PC-3 (cell line): ENCODE measurements at regions not wholly inside any gene's neighbourhood (a gene's known extent, or its start where the extent isn't known, plus 50 kb on each side); places are given as distances from the start of the nearest gene placed in this dataset.
A peak's percentile ranks its signal among the peaks of the same experiment; 100 is the strongest.

ENCODE experiments used
- ATAC-seq: fragments of 200-7000 bp; cut with Tn5 transposase; 2 replicates; pipeline ENCODE4 v1.9.1; 2020; ENCODE audit warnings: mild to moderate bottlenecking, moderate library complexity
- BruUV-seq: library from RNA; stranded (reverse); fragments of 400-500 nt; replicated peaks from 2 replicates; lab custom pipeline; 2021; lab: Mats Ljungman, UMichigan
- CTCF ChIA-PET: fragments of 300-600 bp; sonication (Branson Sonifier 250); formaldehyde crosslinking; loops from one replicate; lab custom pipeline; 2022; ENCODE audit warnings: antibody characterized with exemption; lab: Charles Lee
- POLR2A ChIA-PET: fragments of 300-600 bp; sonication (Branson Sonifier 250); formaldehyde crosslinking; loops from one replicate; lab custom pipeline; 2022; ENCODE audit warnings: antibody characterized with exemption; ENCODE audit not compliant: unreplicated experiment; lab: Charles Lee
- DNase-seq: peaks from one replicate; pipeline ENCODE4 v3.0.0-alpha.2; 2015
- H2AFZ ChIP-seq: fragments of 300-600 bp; sonication (generic); 2 replicates; pipeline ENCODE4 v1.6.0; 2016; ENCODE audit warnings: antibody characterized with exemption, low read length
- H3F3A ChIP-seq: fragments of 300-600 bp; sonication (generic); one replicate; pipeline ENCODE4 v1.6.0; 2017; ENCODE audit warnings: antibody characterized with exemption, low read length, control low read depth, mild to moderate bottlenecking; ENCODE audit not compliant: unreplicated experiment
- H3K27ac ChIP-seq: fragments of 300-600 bp; sonication (generic); 2 replicates; pipeline ENCODE4 v1.5.1; 2016; ENCODE audit warnings: mild to moderate bottlenecking, low read length
- H3K27me3 ChIP-seq: fragments of 300-600 bp; sonication (generic); 2 replicates; pipeline ENCODE4 v1.6.1; 2016; ENCODE audit warnings: low read length, mixed read lengths
- H3K36me3 ChIP-seq: fragments of 300-600 bp; sonication (generic); 2 replicates; pipeline ENCODE4 v1.6.1; 2016; ENCODE audit warnings: low read depth, mixed run types, low read length, mixed read lengths
- H3K4me1 ChIP-seq: fragments of 300-600 bp; sonication (generic); 2 replicates; pipeline ENCODE4 v1.5.1; 2016; ENCODE audit warnings: low read length; ENCODE audit not compliant: insufficient read depth
- H3K4me2 ChIP-seq: fragments of 300-600 bp; sonication (generic); 2 replicates; pipeline ENCODE4 v1.6.0; 2016; ENCODE audit warnings: low read length
- H3K4me3 ChIP-seq: fragments of 300-600 bp; sonication (generic); 2 replicates; pipeline ENCODE4 v1.5.1; 2016; ENCODE audit warnings: mild to moderate bottlenecking, low read length, mixed read lengths
- H3K79me2 ChIP-seq: fragments of 300-600 bp; sonication (generic); 2 replicates; pipeline ENCODE4 v1.6.1; 2017; ENCODE audit warnings: low read length, mixed read lengths
- H3K9ac ChIP-seq: fragments of 300-600 bp; sonication (generic); 2 replicates; pipeline ENCODE4 v1.6.0; 2016; ENCODE audit warnings: mild to moderate bottlenecking, low read length
- H3K9me2 ChIP-seq: fragments of 300-600 bp; sonication (generic); replicated peaks from 2 replicates; pipeline ENCODE4 v1.6.1; 2016; ENCODE audit warnings: mixed run types, low read length, mixed read lengths
- H3K9me3 ChIP-seq: fragments of 300-600 bp; sonication (generic); 2 replicates; pipeline ENCODE4 v1.6.1; 2016; ENCODE audit warnings: low read length, mixed read lengths
- H4K20me1 ChIP-seq: fragments of 300-600 bp; sonication (generic); 2 replicates; pipeline ENCODE4 v1.6.1; 2016; ENCODE audit warnings: low read length, mixed read lengths
- EZH2 ChIP-seq: fragments of 300-600 bp; sonication (generic); IDR thresholded peaks from one replicate; pipeline ENCODE4 v1.6.1; 2017; ENCODE audit warnings: antibody characterized with exemption, mild to moderate bottlenecking, low read length; ENCODE audit not compliant: unreplicated experiment
- EZH2phosphoT487 ChIP-seq: fragments of 300-600 bp; sonication (generic); IDR thresholded peaks from 2 replicates; pipeline ENCODE4 v1.6.1; 2018; ENCODE audit warnings: mild to moderate bottlenecking, antibody characterized with exemption, low read length, borderline replicate concordance
- intact Hi-C: fragments of 100-400 bp; cut with micrococcal nuclease; formaldehyde crosslinking; loops from 2 replicates; pipeline ENCODE4 v1.9.0; 2023
- TF ChIP-seq, protein P1 (sequence below): fragments of 300-600 bp; sonication (generic); conservative IDR thresholded peaks from 2 replicates; pipeline ENCODE4 v1.5.1; 2017; ENCODE audit warnings: antibody characterized with exemption, low read depth, mild to moderate bottlenecking, low read length

DNA sequence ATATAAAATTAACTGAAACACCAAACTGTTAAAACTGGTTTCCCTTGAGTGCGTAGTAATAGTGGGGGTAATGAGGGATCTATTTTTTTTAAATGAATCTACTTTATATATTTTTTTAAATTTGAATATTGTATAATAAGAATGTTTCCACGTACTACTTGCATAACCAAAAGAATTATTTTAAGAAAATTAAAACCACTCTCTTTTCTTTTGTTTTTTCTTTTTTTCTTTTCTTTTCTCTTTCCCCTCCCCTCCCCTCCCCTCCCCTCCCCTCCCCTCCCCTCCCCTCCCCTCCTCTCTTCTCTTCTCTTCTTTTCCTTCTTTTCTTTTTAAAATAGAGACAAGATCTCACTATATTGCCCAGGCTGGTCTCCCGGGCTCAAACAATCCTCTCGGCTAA is 166.9 kb upstream of the MID1 start:
- Histone ChIP-seq H3K9ac (no peak overlapping the region), H3F3A (no peaks in the 10 kb centered on the region), H3K79me2 (no peaks in the 10 kb centered on the region), H3K4me1 (peaks cover 2% of the 10 kb centered on the region; the same call in 1 of the 2 replicates), H3K9me3 (no peaks in the 10 kb centered on the region), H4K20me1 (no peaks in the 10 kb centered on the region), H3K36me3 (no peaks in the 10 kb centered on the region), H3K4me3 (no peak overlapping the region), H3K9me2 (no peaks in the 10 kb centered on the region), H2AFZ (no peak overlapping the region), H3K27ac (no peak overlapping the region), H3K4me2 (no peak overlapping the region), H3K27me3 (no peaks in the 10 kb centered on the region)
- no TSS peak for BruUV-seq
- CTCF ChIA-PET, result no interaction called here
- POLR2A ChIA-PET, result no interaction called here
- intact Hi-C loops, result no loop called here
- TF ChIP-seq EZH2, result no peak
- TF ChIP-seq EZH2phosphoT487, result no peak
- TF ChIP-seq, protein P1, sequence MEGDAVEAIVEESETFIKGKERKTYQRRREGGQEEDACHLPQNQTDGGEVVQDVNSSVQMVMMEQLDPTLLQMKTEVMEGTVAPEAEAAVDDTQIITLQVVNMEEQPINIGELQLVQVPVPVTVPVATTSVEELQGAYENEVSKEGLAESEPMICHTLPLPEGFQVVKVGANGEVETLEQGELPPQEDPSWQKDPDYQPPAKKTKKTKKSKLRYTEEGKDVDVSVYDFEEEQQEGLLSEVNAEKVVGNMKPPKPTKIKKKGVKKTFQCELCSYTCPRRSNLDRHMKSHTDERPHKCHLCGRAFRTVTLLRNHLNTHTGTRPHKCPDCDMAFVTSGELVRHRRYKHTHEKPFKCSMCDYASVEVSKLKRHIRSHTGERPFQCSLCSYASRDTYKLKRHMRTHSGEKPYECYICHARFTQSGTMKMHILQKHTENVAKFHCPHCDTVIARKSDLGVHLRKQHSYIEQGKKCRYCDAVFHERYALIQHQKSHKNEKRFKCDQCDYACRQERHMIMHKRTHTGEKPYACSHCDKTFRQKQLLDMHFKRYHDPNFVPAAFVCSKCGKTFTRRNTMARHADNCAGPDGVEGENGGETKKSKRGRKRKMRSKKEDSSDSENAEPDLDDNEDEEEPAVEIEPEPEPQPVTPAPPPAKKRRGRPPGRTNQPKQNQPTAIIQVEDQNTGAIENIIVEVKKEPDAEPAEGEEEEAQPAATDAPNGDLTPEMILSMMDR, result no peak
- ATAC-seq (no peak), DNase-seq (no peak)

DNA sequence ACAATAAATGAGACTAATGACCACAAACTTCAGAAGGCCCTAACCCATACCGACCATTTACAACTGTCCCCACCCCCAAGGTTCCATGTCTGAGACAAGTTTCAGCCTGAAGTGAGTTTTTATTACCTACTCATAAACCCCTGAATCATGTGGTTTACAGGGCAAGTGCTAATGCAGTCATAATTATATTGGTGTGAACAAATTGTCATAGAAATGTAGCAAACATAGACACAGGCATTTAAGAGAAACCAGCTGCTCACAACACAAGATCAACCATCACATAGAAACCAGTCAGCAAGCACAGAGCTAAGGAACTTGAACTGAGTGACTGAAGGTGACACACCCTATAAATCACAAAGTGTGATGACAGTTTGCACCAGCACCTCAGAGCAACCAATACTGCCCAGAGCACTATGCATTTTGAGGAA is 173.8 kb upstream of the MID1 start:
- no peak for TF ChIP-seq EZH2
- no peak for TF ChIP-seq EZH2phosphoT487
- TF ChIP-seq, protein P1, result no peak
- POLR2A ChIA-PET, result no interaction called here
- no peak overlapping the region for H3K4me3 ChIP-seq

DNA sequence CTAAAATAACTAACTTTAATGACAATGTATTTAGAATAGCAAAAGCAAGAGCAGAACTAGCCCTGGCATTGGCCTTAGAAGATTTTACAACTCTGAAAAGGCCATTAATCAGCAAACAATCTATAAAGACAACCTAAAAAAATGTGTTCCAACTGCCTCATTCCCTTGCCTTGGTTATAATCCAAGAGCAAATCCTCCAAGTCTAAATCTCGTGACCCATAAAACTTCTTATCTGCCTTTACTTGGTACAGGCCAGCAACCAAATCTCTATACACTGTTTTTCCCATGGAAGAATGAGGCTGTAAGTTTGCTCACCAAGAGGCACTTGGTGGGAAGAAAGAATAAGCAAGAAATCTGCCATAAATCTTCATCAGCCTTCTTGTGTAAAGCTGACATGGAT is 175.3 kb upstream of the MID1 start:
- Histone ChIP-seq H3F3A (no peaks in the 10 kb centered on the region), H3K36me3 (no peaks in the 10 kb centered on the region), H3K4me2 (no peak overlapping the region), H3K27me3 (no peaks in the 10 kb centered on the region), H3K9me2 (no peaks in the 10 kb centered on the region), H4K20me1 (no peaks in the 10 kb centered on the region), H3K27ac (no peak overlapping the region), H3K4me1 (peaks cover 5% of the 10 kb centered on the region; the same call in 1 of the 2 replicates), H3K79me2 (no peaks in the 10 kb centered on the region), H3K9ac (no peak overlapping the region), H3K9me3 (no peaks in the 10 kb centered on the region), H2AFZ (no peak overlapping the region), H3K4me3 (no peak overlapping the region)
- no peak for TF ChIP-seq EZH2
- TF ChIP-seq EZH2phosphoT487, result no peak
- TF ChIP-seq, protein P1, result no peak
- ChIA-PET CTCF (no interaction called here), POLR2A (no interaction called here)
- intact Hi-C loops, result no loop called here
- BruUV-seq, result no TSS peak
- DNase-seq (no peak), ATAC-seq (no peak)

More for the DNA sequence above, 173.8 kb upstream of the MID1 start:
- Histone ChIP-seq H2AFZ (no peak overlapping the region), H3K9ac (no peak overlapping the region), H3K27ac (no peak overlapping the region), H3F3A (no peaks in the 10 kb centered on the region), H4K20me1 (no peaks in the 10 kb centered on the region), H3K9me3 (no peaks in the 10 kb centered on the region), H3K79me2 (no peaks in the 10 kb centered on the region), H3K4me1 (peaks cover 5% of the 10 kb centered on the region; the same call in 1 of the 2 replicates), H3K27me3 (no peaks in the 10 kb centered on the region), H3K36me3 (no peaks in the 10 kb centered on the region), H3K9me2 (no peaks in the 10 kb centered on the region), H3K4me2 (no peak overlapping the region)
- intact Hi-C loops, result no loop called here
- CTCF ChIA-PET, result no interaction called here
- BruUV-seq, result no TSS peak
- DNase-seq (no peak), ATAC-seq (peak; percentile 54; the same call in 1 of the 2 replicates)
